Transverse colon (tissue), 4 donors: ENCODE measurements at regions not wholly inside any gene's neighbourhood (a gene's known extent, or its start where the extent isn't known, plus 50 kb on each side); places are given as distances from the start of the nearest gene placed in this dataset.

ENCODE experiments used
- DNase-seq: peaks from one replicate; pipeline ENCODE4 v3.0.0-alpha.2; 2019
- H3K27ac ChIP-seq, 4 donors: fragments of 200-600 bp; sonication (generic); 2 replicates each; pipeline ENCODE4 v1.5.1; 2016 to 2018; ENCODE audit warnings: inconsistent platforms in 4 of 4
- H3K27me3 ChIP-seq: fragments of 200-600 bp; sonication (generic); 2 replicates; pipeline ENCODE4 v1.5.1; 2017; ENCODE audit warnings: inconsistent platforms
- H3K36me3 ChIP-seq, 4 donors: fragments of 200-600 bp; sonication (generic); 2 replicates each; pipeline ENCODE4 v1.5.1; 2017 to 2019; ENCODE audit warnings: inconsistent platforms in 4 of 4
- H3K4me1 ChIP-seq, 4 donors: fragments of 200-600 bp; sonication (generic); 2 replicates each; pipeline ENCODE4 v1.5.1; 2017 to 2020; ENCODE audit warnings: inconsistent platforms in 4 of 4
- H3K4me3 ChIP-seq, 4 donors: fragments of 200-600 bp; sonication (generic); 1 replicate in 1 of 4; 2 replicates in 3 of 4; pipeline versions ENCODE4 v1.5.1 to v1.6.1; 2017 to 2019; ENCODE audit warnings: inconsistent platforms in 4 of 4
- H3K9me3 ChIP-seq, 2 donors: fragments of 200-600 bp; sonication (generic); 2 replicates each; pipeline ENCODE4 v1.5.1; 2017 to 2019; ENCODE audit warnings: inconsistent platforms in 2 of 2
- EP300 ChIP-seq: sonication (generic); formaldehyde crosslinking; IDR thresholded peaks from one replicate; pipeline ENCODE4 v1.6.1; 2017; ENCODE audit warnings: antibody characterized with exemption, low read depth
- POLR2A ChIP-seq: fragments of 450-650 bp; IDR thresholded peaks from one replicate; pipeline ENCODE4 v1.6.1; 2016; ENCODE audit warnings: antibody characterized with exemption, mild to moderate bottlenecking, moderate library complexity
- POLR2AphosphoS5 ChIP-seq, 3 donors: sonication (generic); formaldehyde crosslinking; IDR thresholded peaks; one replicate each; pipeline ENCODE4 v1.6.1; 2016; ENCODE audit warnings: antibody characterized with exemption in 3 of 3
- WGBS, 2 donors: methylation state at CpG; one replicate each; pipeline ENCODE4 v1.1.5; 2018; ENCODE audit warnings: low coverage in 1 of 2; 5-methylcytosine and 5-hydroxymethylcytosine counted together
- in situ Hi-C, 4 donors: fragments of 200-750 bp; cut with MboI; loops; one replicate each; pipeline versions ENCODE4 v1.15.0 to v1.15.1; 2017; ENCODE audit warnings: low sequenced_read_pairs in 3 of 4, low pct_ligation_motif_present in 1 of 4, low pct_unique_long_range_greater_than_20kb in 1 of 4
- intact Hi-C: fragments of 100-400 bp; cut with DNase I; formaldehyde crosslinking; loops from one replicate; pipeline ENCODE4 v1.15.1; 2023; ENCODE audit warnings: low total_unique reads
- TF ChIP-seq, protein P1 (sequence below), 5 experiments: fragments of 200-600 bp in 3 of 5; fragments of 450-650 bp in 2 of 5; sonication (generic) in 3 of 5; IDR thresholded peaks; 1 replicate in 2 of 5; 2 replicates in 3 of 5; pipeline ENCODE4 v1.5.1; 2016 to 2017; ENCODE audit warnings: antibody characterized with exemption in 5 of 5, inconsistent platforms in 3 of 5, mild to moderate bottlenecking in 2 of 5, moderate library complexity in 1 of 5

- DNase-seq: no peak
- 94% methylated on average over 10 of the region's 10 CpGs; no CpG with 5 or more reads in 1 of the 2 donors for WGBS, 2 donors
Measured at GRCh38 chr6:149138089-149138488, 179.4 kb upstream of the TAB2 start.

DNA sequence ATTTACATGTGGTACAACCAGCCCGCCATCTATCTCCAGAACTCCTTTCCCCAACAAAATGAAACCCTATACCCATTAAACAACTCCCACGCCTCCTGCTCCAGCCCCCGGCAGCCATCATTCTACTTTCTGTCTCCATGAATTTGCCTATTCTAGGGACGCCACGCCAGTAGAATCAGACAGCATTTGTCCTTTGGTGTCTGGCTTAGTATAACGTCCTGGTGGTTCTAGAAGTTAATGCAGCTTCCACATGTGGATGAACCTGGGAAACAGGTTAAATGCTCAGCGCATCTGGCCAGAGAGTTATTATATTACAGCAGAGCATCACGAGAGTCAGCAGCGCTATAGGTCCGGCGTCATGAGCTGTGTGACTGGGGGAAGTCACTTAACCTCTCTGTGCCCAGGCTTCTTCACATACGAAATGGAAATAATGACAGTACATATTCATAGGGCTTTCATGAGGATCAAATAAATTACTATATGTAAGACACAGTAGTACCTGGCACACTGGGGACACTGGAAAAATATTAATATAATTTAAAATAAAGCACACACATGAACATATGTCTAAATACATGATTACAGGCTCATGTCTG, 178.7 kb upstream of the TAB2 start:
- no peak overlapping the region for H3K4me3 ChIP-seq
- intact Hi-C loops: no loop called here
- TF ChIP-seq POLR2A (no peak), EP300 (no peak), POLR2AphosphoS5 (IDR thresholded peaks at IDR 0.05) (no peak)
- TF ChIP-seq, protein P1, sequence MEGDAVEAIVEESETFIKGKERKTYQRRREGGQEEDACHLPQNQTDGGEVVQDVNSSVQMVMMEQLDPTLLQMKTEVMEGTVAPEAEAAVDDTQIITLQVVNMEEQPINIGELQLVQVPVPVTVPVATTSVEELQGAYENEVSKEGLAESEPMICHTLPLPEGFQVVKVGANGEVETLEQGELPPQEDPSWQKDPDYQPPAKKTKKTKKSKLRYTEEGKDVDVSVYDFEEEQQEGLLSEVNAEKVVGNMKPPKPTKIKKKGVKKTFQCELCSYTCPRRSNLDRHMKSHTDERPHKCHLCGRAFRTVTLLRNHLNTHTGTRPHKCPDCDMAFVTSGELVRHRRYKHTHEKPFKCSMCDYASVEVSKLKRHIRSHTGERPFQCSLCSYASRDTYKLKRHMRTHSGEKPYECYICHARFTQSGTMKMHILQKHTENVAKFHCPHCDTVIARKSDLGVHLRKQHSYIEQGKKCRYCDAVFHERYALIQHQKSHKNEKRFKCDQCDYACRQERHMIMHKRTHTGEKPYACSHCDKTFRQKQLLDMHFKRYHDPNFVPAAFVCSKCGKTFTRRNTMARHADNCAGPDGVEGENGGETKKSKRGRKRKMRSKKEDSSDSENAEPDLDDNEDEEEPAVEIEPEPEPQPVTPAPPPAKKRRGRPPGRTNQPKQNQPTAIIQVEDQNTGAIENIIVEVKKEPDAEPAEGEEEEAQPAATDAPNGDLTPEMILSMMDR (IDR thresholded peaks at IDR 0.05): no peak
- no peaks in the 10 kb centered on the region for H3K9me3 ChIP-seq
- no peaks in the 10 kb centered on the region for H3K4me1 ChIP-seq
- no peak for DNase-seq
- no peak overlapping the region for H3K27ac ChIP-seq
- no peaks in the 10 kb centered on the region for H3K27me3 ChIP-seq
- in situ Hi-C loops: no loop called here
- no peaks in the 10 kb centered on the region for H3K36me3 ChIP-seq
- 90 to 97% methylated on average over 8 to 12 of the region's 12 CpGs for WGBS, 2 donors

More at GRCh38 chr6:149138089-149138488, 179.4 kb upstream of the TAB2 start:
- no peak overlapping the region for H3K4me3 ChIP-seq
- H3K4me1 ChIP-seq: no peaks in the 10 kb centered on the region
- TF ChIP-seq, protein P1 (IDR thresholded peaks at IDR 0.05): no peak
- no peak for TF ChIP-seq POLR2AphosphoS5 (IDR thresholded peaks at IDR 0.05)
- no peak for TF ChIP-seq POLR2A
- TF ChIP-seq EP300: no peak
- H3K9me3 ChIP-seq: no peaks in the 10 kb centered on the region
- no peaks in the 10 kb centered on the region for H3K27me3 ChIP-seq
- in situ Hi-C loops (no loop called here), intact Hi-C loops (no loop called here)
- no peaks in the 10 kb centered on the region for H3K36me3 ChIP-seq
- H3K27ac ChIP-seq: no peak overlapping the region

GRCh38 chr6:149139782-149140136, 177.8 kb upstream of the TAB2 start:
- intact Hi-C loops (no loop called here), in situ Hi-C loops (no loop called here)
- Histone ChIP-seq H3K36me3 (no peaks in the 10 kb centered on the region), H3K27me3 (no peaks in the 10 kb centered on the region), H3K27ac (peak overlapping the region in 2 of 4 donors; percentile 34 to 35), H3K4me1 (no peaks in the 10 kb centered on the region), H3K4me3 (no peak overlapping the region), H3K9me3 (no peaks in the 10 kb centered on the region)
- TF ChIP-seq POLR2A (no peak), EP300 (no peak), POLR2AphosphoS5 (IDR thresholded peaks at IDR 0.05) (no peak)
- TF ChIP-seq, protein P1 (IDR thresholded peaks at IDR 0.05): no peak
- no peak for DNase-seq

GRCh38 chr6:149140137-149140909, 177.2 kb upstream of the TAB2 start:
- no peaks in the 10 kb centered on the region for H3K4me1 ChIP-seq
- TF ChIP-seq POLR2A (no peak), POLR2AphosphoS5 (IDR thresholded peaks at IDR 0.05) (no peak), EP300 (no peak)
- TF ChIP-seq, protein P1 (IDR thresholded peaks at IDR 0.05): no peak
- no peaks in the 10 kb centered on the region for H3K27me3 ChIP-seq
- WGBS, 2 donors: 55 to 71% methylated on average over 11 to 12 of the region's 12 CpGs
- no peaks in the 10 kb centered on the region for H3K36me3 ChIP-seq
- H3K9me3 ChIP-seq: no peaks in the 10 kb centered on the region
- H3K27ac ChIP-seq: peak overlapping the region; percentile 13 to 35 (median 29)
- intact Hi-C loops (no loop called here), in situ Hi-C loops (no loop called here)
- no peak for DNase-seq
- H3K4me3 ChIP-seq: no peak overlapping the region
